Breast epithelium (tissue), 3 donors: ENCODE measurements at regions not wholly inside any gene's neighbourhood (a gene's known extent, or its start where the extent isn't known, plus 50 kb on each side); places are given as distances from the start of the nearest gene placed in this dataset.
"Not testable (repeated sequence)": the region's sequence is repeated elsewhere in the genome, so short reads cannot be mapped to it uniquely, and the experiment has no call there.

ENCODE experiments used
- CTCF ChIP-seq, 3 donors: fragments of 450-650 bp; IDR thresholded peaks; one replicate each; pipeline ENCODE4 v1.5.1; 2016 to 2017; ENCODE audit warnings: antibody characterized with exemption in 3 of 3, mild to moderate bottlenecking in 3 of 3, moderate library complexity in 3 of 3
- POLR2AphosphoS5 ChIP-seq, 3 donors: sonication (generic); formaldehyde crosslinking; IDR thresholded peaks; one replicate each; pipeline ENCODE4 v1.6.1; 2017; ENCODE audit warnings: antibody characterized with exemption in 3 of 3

DNA sequence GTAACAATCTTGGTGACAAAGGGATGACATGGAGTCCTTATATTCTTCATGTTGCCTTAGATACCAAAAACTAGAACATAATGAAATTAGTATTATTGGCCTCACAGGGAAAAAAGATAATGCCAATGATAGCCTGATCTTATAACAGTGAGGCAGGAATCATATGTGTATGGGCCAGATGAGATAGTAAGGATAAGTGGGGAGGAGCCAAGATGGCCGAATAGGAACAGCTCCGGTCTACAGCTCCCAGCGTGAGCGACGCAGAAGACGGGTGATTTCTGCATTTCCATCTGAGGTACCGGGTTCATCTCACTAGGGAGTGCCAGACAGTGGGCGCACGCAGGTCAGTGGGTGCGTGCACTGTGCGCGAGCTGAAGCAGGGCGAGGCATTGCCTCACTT is 1543.4 kb downstream of the OLFM4 start:
- TF ChIP-seq POLR2AphosphoS5, CTCF (IDR thresholded peaks at IDR 0.05): not testable (repeated sequence)
